Keratinocyte (primary cell): ENCODE measurements at regions not wholly inside any gene's neighbourhood (a gene's known extent, or its start where the extent isn't known, plus 50 kb on each side); places are given as distances from the start of the nearest gene placed in this dataset.

Experiments
- DNase-seq: peaks from one replicate; pipeline ENCODE4 v3.0.0-alpha.2; 2011; ENCODE audit warnings: low read depth, missing footprints, low spot score
- FAIRE-seq: peaks from 2 replicates; lab custom pipeline; 2011; peaks lifted over from hg19 to GRCh38; lab: Jason Lieb, UNC
- H2AFZ ChIP-seq: 2 replicates; pipeline ENCODE4 v1.6.0; 2012; ENCODE audit warnings: low read length, control low read depth, inconsistent platforms; ENCODE audit not compliant: control insufficient read depth
- H3K27ac ChIP-seq: 2 replicates; pipeline ENCODE4 v1.5.1; 2011; ENCODE audit warnings: low read length; ENCODE audit not compliant: control insufficient read depth, insufficient read depth
- H3K27me3 ChIP-seq: 3 replicates; pipeline ENCODE4 v1.6.0; 2011; ENCODE audit warnings: low read length; ENCODE audit not compliant: control insufficient read depth, insufficient read depth; ENCODE audit errors: extremely low read depth
- H3K36me3 ChIP-seq, 2 experiments: 2 replicates in 1 of 2; 3 replicates in 1 of 2; pipeline ENCODE4 v1.5.1; 2011; ENCODE audit warnings: low read length in 2 of 2, mild to moderate bottlenecking in 1 of 2; ENCODE audit not compliant: control insufficient read depth in 2 of 2, insufficient read depth in 2 of 2; ENCODE audit errors: extremely low read depth in 1 of 2
- H3K4me1 ChIP-seq: 3 replicates; pipeline ENCODE4 v1.5.1; 2011; ENCODE audit warnings: low read length; ENCODE audit not compliant: control insufficient read depth, insufficient read depth; ENCODE audit errors: extremely low read depth
- H3K4me2 ChIP-seq: 3 replicates; pipeline ENCODE4 v1.6.0; 2011; ENCODE audit warnings: low read depth, low read length; ENCODE audit not compliant: control insufficient read depth, insufficient read depth; ENCODE audit errors: extremely low read depth
- H3K4me3 ChIP-seq, 3 experiments: fragments of 200-600 bp in 1 of 3; sonication (generic) in 1 of 3; 2 replicates in 2 of 3; 3 replicates in 1 of 3; pipeline ENCODE4 v1.5.1; 2011 to 2016; ENCODE audit warnings: low read length in 3 of 3, mild to moderate bottlenecking in 3 of 3, control low read depth in 2 of 3, inconsistent platforms in 1 of 3, low read depth in 1 of 3, mixed read lengths in 1 of 3, mixed run types in 1 of 3, moderate library complexity in 1 of 3; ENCODE audit not compliant: control insufficient read depth in 2 of 3, insufficient read depth in 2 of 3; ENCODE audit errors: extremely low read depth in 1 of 3
- H3K79me2 ChIP-seq: 2 replicates; pipeline ENCODE4 v1.6.0; 2012; ENCODE audit warnings: low read length; ENCODE audit not compliant: control insufficient read depth, insufficient read depth
- H3K9ac ChIP-seq: 3 replicates; pipeline ENCODE4 v1.6.0; 2011; ENCODE audit warnings: low read length; ENCODE audit not compliant: control insufficient read depth, insufficient read depth; ENCODE audit errors: extremely low read depth
- H3K9me1 ChIP-seq: 3 replicates; pipeline ENCODE4 v1.6.0; 2011; ENCODE audit warnings: low read length; ENCODE audit not compliant: control insufficient read depth, insufficient read depth; ENCODE audit errors: extremely low read depth
- H3K9me3 ChIP-seq: 2 replicates; pipeline ENCODE4 v1.5.1; 2012; ENCODE audit warnings: low read depth, low read length; ENCODE audit not compliant: control insufficient read depth
- H4K20me1 ChIP-seq: 3 replicates; pipeline ENCODE4 v1.6.0; 2011; ENCODE audit warnings: low read length; ENCODE audit not compliant: control insufficient read depth, insufficient read depth; ENCODE audit errors: extremely low read depth
- EZH2 ChIP-seq: IDR thresholded peaks from one replicate; pipeline ENCODE4 v1.6.1; 2012; ENCODE audit warnings: inconsistent platforms, mild to moderate bottlenecking, low read length, moderate library complexity
- dilution Hi-C: fragments of 300-500 bp; cut with MboI; formaldehyde crosslinking; loops from one replicate; pipeline ENCODE4 v1.7.0; 2020; ENCODE audit warnings: low sequenced_read_pairs; ENCODE audit not compliant: extremely low pct_ligation_motif_present
- TF ChIP-seq, protein P1 (sequence below), 3 experiments: IDR thresholded peaks in 1 of 3; conservative IDR thresholded peaks in 1 of 3; optimal IDR thresholded peaks in 1 of 3; 2 replicates in 2 of 3; 3 replicates in 1 of 3; pipeline versions ENCODE3 to v1.5.1; 2011; ENCODE audit warnings: low read length in 3 of 3, mild to moderate bottlenecking in 3 of 3, moderate library complexity in 2 of 3, control low read depth in 1 of 3, inconsistent platforms in 1 of 3; ENCODE audit not compliant: insufficient read depth in 2 of 3; ENCODE audit errors: extremely low read depth in 1 of 3

- TF ChIP-seq, protein P1, sequence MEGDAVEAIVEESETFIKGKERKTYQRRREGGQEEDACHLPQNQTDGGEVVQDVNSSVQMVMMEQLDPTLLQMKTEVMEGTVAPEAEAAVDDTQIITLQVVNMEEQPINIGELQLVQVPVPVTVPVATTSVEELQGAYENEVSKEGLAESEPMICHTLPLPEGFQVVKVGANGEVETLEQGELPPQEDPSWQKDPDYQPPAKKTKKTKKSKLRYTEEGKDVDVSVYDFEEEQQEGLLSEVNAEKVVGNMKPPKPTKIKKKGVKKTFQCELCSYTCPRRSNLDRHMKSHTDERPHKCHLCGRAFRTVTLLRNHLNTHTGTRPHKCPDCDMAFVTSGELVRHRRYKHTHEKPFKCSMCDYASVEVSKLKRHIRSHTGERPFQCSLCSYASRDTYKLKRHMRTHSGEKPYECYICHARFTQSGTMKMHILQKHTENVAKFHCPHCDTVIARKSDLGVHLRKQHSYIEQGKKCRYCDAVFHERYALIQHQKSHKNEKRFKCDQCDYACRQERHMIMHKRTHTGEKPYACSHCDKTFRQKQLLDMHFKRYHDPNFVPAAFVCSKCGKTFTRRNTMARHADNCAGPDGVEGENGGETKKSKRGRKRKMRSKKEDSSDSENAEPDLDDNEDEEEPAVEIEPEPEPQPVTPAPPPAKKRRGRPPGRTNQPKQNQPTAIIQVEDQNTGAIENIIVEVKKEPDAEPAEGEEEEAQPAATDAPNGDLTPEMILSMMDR (optimal IDR thresholded peaks at IDR 0.05 in 1 of 3, IDR thresholded peaks at IDR 0.05 in 1 of 3, conservative IDR thresholded peaks at IDR 0.05 in 1 of 3; ENCODE audit: extremely low read depth in 1 of 3, insufficient read depth in 2 of 3, low read length in 3 of 3) = no peak
- no peak for TF ChIP-seq EZH2
- Histone ChIP-seq H3K9me1 (no peaks in the 10 kb centered on the region), H3K4me1 (no peaks in the 10 kb centered on the region), H3K27ac (no peak overlapping the region), H3K9me3 (no peaks in the 10 kb centered on the region), H3K4me3 (no peak overlapping the region), H4K20me1 (no peaks in the 10 kb centered on the region), H2AFZ (no peak overlapping the region), H3K79me2 (no peaks in the 10 kb centered on the region), H3K4me2 (no peak overlapping the region), H3K36me3 (no peaks in the 10 kb centered on the region), H3K27me3 (no peaks in the 10 kb centered on the region), H3K9ac (no peak overlapping the region)
- DNase-seq (no peak), FAIRE-seq (no peak)
- dilution Hi-C loops = no loop called here
Measured at GRCh38 chr5:169421677-169422076, 120.7 kb upstream of the SLIT3 start.

GRCh38 chr5:169417676-169418075, 116.7 kb upstream of the SLIT3 start:
- DNase-seq (no peak), FAIRE-seq (no peak)
- Histone ChIP-seq H3K9me1 (no peaks in the 10 kb centered on the region), H2AFZ (no peak overlapping the region), H3K36me3 (no peaks in the 10 kb centered on the region), H3K4me2 (no peak overlapping the region), H3K9me3 (no peaks in the 10 kb centered on the region), H3K9ac (no peak overlapping the region), H3K79me2 (no peaks in the 10 kb centered on the region), H3K4me3 (no peak overlapping the region), H3K4me1 (no peaks in the 10 kb centered on the region), H4K20me1 (no peaks in the 10 kb centered on the region), H3K27ac (no peak overlapping the region), H3K27me3 (no peaks in the 10 kb centered on the region)
- TF ChIP-seq, protein P1 (optimal IDR thresholded peaks at IDR 0.05 in 1 of 3, IDR thresholded peaks at IDR 0.05 in 1 of 3, conservative IDR thresholded peaks at IDR 0.05 in 1 of 3; ENCODE audit: extremely low read depth in 1 of 3, insufficient read depth in 2 of 3, low read length in 3 of 3) = no peak
- TF ChIP-seq EZH2 = no peak
- dilution Hi-C loops = no loop called here
